Stimulated activated CD4-positive, alpha-beta T cell treated with anti-CD3 and anti-CD28 coated beads, TNF-alpha, amount 100 ng/mL, for 1 hour (primary cell): ENCODE measurements at regions not wholly inside any gene's neighbourhood (a gene's known extent, or its start where the extent isn't known, plus 50 kb on each side); places are given as distances from the start of the nearest gene placed in this dataset.

Experiments used
- DNase-seq, 3 donors: peaks; one replicate each; pipeline ENCODE4 v3.0.0-alpha.2; 2020; ENCODE audit warnings: low read depth in 3 of 3, low spot score in 1 of 3

DNA sequence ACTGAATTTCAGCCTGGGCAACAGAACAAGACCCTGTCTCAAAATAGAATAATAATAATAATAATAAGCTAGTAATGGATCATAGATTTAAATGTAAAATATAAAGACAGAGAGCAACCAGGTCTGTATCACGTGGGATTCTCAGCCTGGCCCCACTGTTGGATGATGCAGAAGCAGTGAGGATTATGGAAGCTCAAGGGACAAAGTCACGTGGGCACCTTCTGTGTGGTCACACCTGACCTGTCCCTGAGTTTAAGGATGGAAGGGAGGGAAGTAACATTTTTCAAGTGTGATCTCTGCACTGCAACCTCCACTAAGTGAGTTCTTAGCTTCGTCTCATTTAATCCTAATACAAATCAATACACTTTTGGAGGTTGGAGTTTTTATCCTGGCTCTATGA, 212.5 kb upstream of the IER5L start:
- no peak for DNase-seq

DNA sequence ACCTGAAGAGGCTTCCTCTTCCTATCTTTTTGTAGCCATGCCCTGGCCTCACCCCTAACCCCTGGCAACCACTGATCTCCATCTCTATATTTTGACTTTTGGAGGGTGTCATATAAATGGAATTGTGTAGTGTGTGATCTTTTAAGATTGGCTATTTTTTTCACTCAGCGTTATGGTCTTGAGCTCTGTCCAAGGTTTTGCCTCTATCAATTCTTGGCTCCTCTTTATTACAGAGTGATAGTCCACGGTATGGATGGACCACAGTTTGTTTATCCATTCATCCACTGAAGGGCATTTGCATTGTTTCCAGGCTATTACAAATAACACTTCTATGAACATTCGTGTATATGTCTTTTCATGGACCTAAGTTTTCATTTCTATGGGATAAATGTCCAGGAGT, 209.8 kb upstream of the IER5L start:
- no peak for DNase-seq

GRCh38 chr9:129386812-129387177, 208.7 kb upstream of the IER5L start:
- DNase-seq = no peak

DNA sequence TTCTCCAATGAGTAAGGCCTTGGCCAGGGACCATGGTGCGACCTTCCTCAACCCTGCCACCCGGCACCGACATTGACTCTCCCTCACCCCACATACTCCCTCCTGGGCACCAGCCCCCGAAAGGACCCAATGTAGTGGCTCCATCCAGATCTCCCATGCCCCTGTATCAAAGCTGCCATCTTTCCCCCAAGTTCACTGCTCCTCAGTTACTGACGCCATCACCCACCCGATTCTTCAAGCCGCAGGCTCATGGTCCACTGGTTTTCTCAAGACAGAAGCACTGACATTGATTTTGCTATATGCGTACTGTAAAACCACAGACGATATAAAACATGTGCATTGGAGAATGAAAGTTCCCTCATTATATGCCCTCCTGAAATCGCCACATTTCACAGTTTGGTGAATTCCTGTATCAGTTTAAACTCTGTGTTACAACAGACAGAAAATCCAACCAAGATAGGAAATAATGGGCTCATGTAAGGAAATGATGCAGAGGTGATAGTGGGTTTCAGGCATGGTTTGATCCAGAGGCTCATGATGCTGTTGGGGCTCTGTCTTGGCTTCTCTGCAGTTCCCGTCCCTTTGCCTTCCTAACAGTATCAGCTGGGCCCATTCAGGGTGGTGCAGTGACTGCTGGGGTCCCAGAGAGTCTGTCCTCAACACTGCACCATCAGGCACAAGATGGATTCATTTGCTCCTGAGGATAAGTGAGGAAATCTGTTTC, 207.3 kb upstream of the IER5L start:
- no peak for DNase-seq

- DNase-seq = no peak
Measured at GRCh38 chr9:129384491-129385210, 206.6 kb upstream of the IER5L start.

- peak; percentile 37 to 65 (median 48) for DNase-seq
Measured at GRCh38 chr9:129383561-129384490, 205.8 kb upstream of the IER5L start.

DNA sequence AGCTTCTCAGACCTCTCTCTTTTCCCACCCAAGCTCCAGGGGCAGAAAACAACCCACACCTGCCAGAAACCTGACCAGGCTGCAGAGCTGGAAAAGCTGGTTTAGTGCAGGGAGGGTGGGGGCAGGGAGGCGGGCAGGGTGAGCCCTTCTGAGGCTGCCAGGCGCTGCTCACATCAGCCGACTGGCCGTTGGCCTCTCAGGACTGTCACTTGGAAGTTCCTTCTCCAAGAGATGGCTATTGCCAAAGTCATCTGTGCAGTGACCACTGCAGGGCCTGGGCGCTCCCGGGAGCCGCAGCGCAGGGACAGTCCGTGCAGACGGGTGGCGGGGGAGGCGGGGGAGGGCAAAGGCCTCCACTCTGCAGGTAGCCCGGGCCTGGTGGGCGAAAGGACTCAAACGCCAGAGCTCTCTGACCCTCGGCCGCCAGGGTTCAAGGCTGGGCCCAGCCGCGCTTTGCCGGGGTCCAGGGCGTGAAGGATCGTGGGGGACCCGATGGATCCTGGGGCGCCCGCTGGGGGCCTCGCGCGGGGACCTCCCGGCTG, 205.0 kb upstream of the IER5L start:
- DNase-seq = no peak

- DNase-seq = no peak
Measured at GRCh38 chr9:129382281-129383018, 204.4 kb upstream of the IER5L start.

- no peak for DNase-seq
Measured at GRCh38 chr9:129381481-129381957, 203.5 kb upstream of the IER5L start.

DNA sequence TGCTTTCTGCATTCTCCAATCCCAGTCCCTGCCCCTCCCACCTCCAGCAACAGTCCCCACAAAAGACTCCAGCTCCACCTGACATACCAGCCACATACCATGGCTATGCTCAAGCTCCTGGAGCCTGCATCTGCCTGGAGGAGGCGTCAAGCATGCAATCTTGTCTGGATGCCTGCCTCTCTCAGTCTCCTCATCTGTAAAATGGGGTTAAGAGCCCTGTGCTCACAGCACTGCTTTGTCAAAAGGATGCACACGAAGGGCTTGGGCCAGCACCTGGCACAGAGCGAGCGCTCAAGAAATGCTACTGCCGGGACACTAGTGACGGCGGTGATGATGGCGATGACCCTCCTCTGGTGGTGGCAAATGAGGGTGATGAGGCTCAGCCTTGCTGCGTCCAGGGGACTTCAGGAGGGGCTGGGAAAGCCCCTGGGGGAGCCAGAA, 202.9 kb upstream of the IER5L start:
- DNase-seq = no peak

DNA sequence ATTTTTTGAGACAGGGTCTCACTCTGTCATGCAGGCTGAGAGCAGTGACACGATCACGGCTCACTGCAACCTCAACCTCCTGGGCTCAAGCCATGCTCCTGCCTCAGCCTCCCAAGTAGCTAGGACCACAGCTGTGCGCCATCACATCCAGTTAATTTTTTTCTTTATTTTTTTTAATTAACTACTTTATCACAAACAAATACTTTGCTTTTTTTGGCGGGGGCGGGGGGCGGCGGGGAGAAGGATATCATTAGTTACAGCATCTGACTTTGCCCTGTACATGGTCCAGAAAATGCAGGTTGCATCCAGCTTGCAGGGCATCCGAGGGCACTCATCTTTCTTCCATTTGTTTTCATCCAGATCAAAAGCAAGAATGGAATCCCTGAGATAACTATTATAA, 201.8 kb upstream of the IER5L start:
- DNase-seq = no peak

DNA sequence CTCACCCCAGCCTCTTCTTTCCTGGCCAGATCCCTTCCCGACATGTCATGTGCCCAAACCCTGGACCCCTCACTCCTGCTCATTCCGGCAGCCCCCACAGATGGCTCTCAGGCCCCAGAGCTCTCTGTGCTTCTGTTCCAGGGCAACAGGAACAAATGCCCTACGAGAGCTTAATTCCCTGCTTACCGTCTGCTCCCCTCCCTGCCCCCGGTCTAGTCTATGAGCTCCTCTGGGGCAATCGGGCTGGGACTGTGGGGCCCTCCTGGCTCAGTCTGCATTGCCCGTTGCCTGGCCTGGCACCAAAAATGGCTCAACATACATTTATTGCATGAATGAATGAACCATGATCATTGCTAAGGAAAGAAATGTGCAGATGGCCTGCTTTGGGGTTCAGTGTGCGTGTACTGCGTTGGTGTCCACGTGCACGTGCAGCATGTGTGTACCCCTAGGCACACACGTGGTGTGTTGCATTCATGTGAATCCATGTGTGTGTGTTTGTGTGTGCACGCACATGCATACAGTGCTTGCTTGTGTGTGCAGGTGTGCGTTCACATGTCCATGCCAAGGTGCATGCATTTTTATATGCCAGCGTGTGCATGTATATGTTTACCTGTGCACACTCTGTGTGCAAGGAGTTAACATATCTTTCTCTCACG, 201.2 kb upstream of the IER5L start:
- DNase-seq = no peak

- DNase-seq = no peak
Measured at GRCh38 chr9:129377931-129378661, 200.0 kb upstream of the IER5L start.

- no peak for DNase-seq
Measured at GRCh38 chr9:129377181-129377580, 199.1 kb upstream of the IER5L start.

- DNase-seq = no peak
Measured at GRCh38 chr9:129375845-129376244, 197.8 kb upstream of the IER5L start.

DNA sequence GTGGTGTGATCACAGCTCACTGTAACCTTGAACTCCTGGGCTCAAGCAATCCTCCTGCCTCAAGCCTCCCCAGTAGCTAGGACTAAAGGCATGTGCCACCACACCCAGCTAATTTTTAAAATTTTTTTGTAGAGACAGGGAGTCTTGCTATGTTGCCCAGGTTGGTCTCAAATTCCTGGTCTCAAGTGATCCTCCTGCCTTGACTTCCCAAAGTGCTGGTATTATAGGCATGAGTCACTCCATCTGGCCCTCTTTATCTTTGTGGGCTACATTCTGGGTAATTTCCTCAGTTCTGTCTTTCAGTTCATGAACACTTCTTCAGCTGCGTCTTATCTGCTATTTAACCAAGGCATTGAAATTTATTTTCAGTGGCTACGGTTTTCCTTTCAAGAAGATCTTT, 196.6 kb upstream of the IER5L start:
- DNase-seq = no peak

GRCh38 chr9:129374231-129374630, 196.2 kb upstream of the IER5L start:
- DNase-seq = no peak

DNA sequence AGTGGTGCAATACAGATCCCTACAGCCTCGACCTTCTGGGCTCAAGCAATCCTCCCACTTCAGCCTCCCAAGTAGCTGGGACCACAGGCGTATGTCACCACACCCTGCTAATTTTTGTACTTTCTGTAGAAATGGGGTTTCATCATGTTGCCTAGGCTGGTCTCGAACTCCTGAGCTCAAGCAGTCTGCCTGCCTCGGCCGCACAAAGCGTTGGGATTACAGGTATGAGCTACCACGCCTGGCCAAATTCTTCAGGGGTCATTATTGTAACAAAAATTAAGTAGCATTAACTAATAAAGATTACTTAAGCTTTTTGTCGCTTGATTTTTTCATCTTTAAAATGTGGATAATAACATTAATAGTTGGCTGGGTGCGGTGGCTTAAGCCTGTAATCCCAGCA, 195.3 kb upstream of the IER5L start:
- DNase-seq = no peak

DNA sequence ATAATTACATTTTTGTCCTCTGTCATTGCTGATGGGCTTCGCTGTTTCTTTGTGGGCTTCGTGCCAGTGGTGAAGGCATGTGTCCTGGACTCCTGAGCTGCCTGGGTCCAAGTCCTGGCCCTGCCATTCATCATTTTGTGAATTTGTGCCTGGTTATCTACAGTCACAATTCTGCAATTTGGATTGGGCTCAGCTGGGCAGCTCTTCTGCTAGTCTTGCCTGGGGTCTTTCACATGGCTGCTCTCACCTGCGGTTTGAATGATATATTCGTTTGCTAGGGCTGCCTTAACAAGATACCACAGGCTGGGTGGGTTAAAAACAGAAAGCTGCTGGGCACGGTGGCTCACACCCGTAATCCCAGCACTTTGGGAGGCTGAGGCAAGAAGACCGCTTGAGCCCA, 192.7 kb upstream of the IER5L start:
- no peak for DNase-seq
